H1 (cell line): ENCODE measurements at regions not wholly inside any gene's neighbourhood (a gene's known extent, or its start where the extent isn't known, plus 50 kb on each side); places are given as distances from the start of the nearest gene placed in this dataset.

Source experiments
- CTCF ChIA-PET: fragments of 300-600 bp; sonication (Branson Sonifier 250); formaldehyde crosslinking; loops from one replicate; lab custom pipeline; 2021; ENCODE audit not compliant: partially characterized antibody; lab: Charles Lee
- POLR2A ChIA-PET: fragments of 300-600 bp; sonication (Branson Sonifier 250); formaldehyde crosslinking; loops from one replicate; lab custom pipeline; 2021; ENCODE audit warnings: inconsistent platforms; ENCODE audit not compliant: partially characterized antibody; lab: Charles Lee
- DNase-seq, 2 experiments: peaks; one replicate each; pipeline versions ENCODE4 v3.0.0 to v3.0.0-alpha.2; 2010 to 2022; ENCODE audit warnings: low spot score in 2 of 2, low read depth in 1 of 2, mixed read lengths in 1 of 2
- FAIRE-seq: peaks from 2 replicates; lab custom pipeline; 2011; peaks lifted over from hg19 to GRCh38; lab: Jason Lieb, UNC
- H2AFZ ChIP-seq: 2 replicates; pipeline ENCODE4 v1.8.1; 2012; ENCODE audit warnings: low read length, inconsistent platforms
- H2AK5ac ChIP-seq: 2 replicates; pipeline ENCODE4 v1.6.1; 2013; ENCODE audit warnings: low read depth, low read length
- H2BK120ac ChIP-seq: replicated peaks from 2 replicates; pipeline ENCODE3; 2013; ENCODE audit warnings: low read depth, low read length, inconsistent platforms
- H2BK12ac ChIP-seq: 2 replicates; pipeline ENCODE4 v1.6.1; 2013; ENCODE audit warnings: low read depth, low read length
- H2BK15ac ChIP-seq: 2 replicates; pipeline ENCODE4 v1.6.1; 2013; ENCODE audit warnings: low read length
- H2BK20ac ChIP-seq: 2 replicates; pipeline ENCODE4 v1.6.1; 2013; ENCODE audit warnings: low read length
- H2BK5ac ChIP-seq: 2 replicates; pipeline ENCODE4 v1.6.1; 2013; ENCODE audit warnings: low read depth, low read length
- H3K14ac ChIP-seq: 2 replicates; pipeline ENCODE4 v1.6.1; 2013; ENCODE audit warnings: inconsistent platforms; ENCODE audit not compliant: insufficient read length
- H3K18ac ChIP-seq: 2 replicates; pipeline ENCODE4 v1.6.1; 2013; ENCODE audit warnings: low read length; ENCODE audit errors: extremely low read depth
- H3K23ac ChIP-seq: 2 replicates; pipeline ENCODE4 v1.6.1; 2013; ENCODE audit warnings: inconsistent platforms; ENCODE audit not compliant: insufficient read length
- H3K23me2 ChIP-seq: 2 replicates; pipeline ENCODE4 v1.6.1; 2013; ENCODE audit warnings: low read depth, low read length
- H3K27ac ChIP-seq: 2 replicates; pipeline ENCODE4 v1.6.1; 2011; ENCODE audit warnings: low read depth, low read length, inconsistent platforms
- H3K27me3 ChIP-seq, 4 experiments: replicated peaks in 1 of 4; 1 replicate in 1 of 4; 2 replicates in 3 of 4; pipeline versions ENCODE4 v1.6.1 to v1.8.1; 2011 to 2013; ENCODE audit warnings: low read length in 3 of 4, mild to moderate bottlenecking in 3 of 4, inconsistent platforms in 2 of 4, mixed read lengths in 2 of 4, moderate library complexity in 1 of 4; ENCODE audit not compliant: control insufficient read depth in 3 of 4, insufficient read depth in 3 of 4; ENCODE audit errors: extremely low read depth in 1 of 4
- H3K36me3 ChIP-seq, 4 experiments: 2 replicates each; pipeline versions ENCODE4 v1.6.1 to v1.8.1; 2011 to 2013; ENCODE audit warnings: mild to moderate bottlenecking in 4 of 4, low read length in 3 of 4, moderate library complexity in 2 of 4, control low read depth in 1 of 4, inconsistent platforms in 1 of 4; ENCODE audit not compliant: insufficient read depth in 4 of 4, control insufficient read depth in 2 of 4
- H3K4ac ChIP-seq: replicated peaks from 2 replicates; pipeline ENCODE3; 2013; ENCODE audit warnings: low read length, low read depth, mixed read lengths, inconsistent platforms; ENCODE audit not compliant: insufficient read length
- H3K4me1 ChIP-seq, 4 experiments: replicated peaks in 1 of 4; 1 replicate in 1 of 4; 2 replicates in 3 of 4; pipeline versions ENCODE4 v1.6.1 to v1.8.1; 2011 to 2013; ENCODE audit warnings: low read length in 3 of 4, inconsistent platforms in 2 of 4, mixed read lengths in 1 of 4; ENCODE audit not compliant: insufficient read depth in 4 of 4, control insufficient read depth in 3 of 4
- H3K4me2 ChIP-seq, 2 experiments: 2 replicates each; pipeline versions ENCODE4 v1.6.1 to v1.8.1; 2011 to 2013; ENCODE audit warnings: low read depth in 2 of 2, low read length in 2 of 2, control low read depth in 1 of 2, inconsistent platforms in 1 of 2, mild to moderate bottlenecking in 1 of 2; ENCODE audit not compliant: insufficient read depth in 1 of 2
- H3K4me3 ChIP-seq, 4 experiments: fragments of 200-600, 300-600 bp in 1 of 4; sonication (generic), shearing (Covaris generic), sonication (Bioruptor Twin) in 1 of 4; 2 replicates each; pipeline versions ENCODE4 v1.5.1 to v1.8.1; 2011 to 2016; ENCODE audit warnings: low read length in 4 of 4, low read depth in 3 of 4, control low read depth in 2 of 4, inconsistent platforms in 2 of 4, mild to moderate bottlenecking in 2 of 4, mixed read lengths in 1 of 4, moderate library complexity in 1 of 4; ENCODE audit not compliant: insufficient read depth in 2 of 4; ENCODE audit errors: extremely low read depth in 1 of 4
- H3K56ac ChIP-seq: replicated peaks from 2 replicates; pipeline ENCODE3; 2013; ENCODE audit warnings: low read depth, mild to moderate bottlenecking, mixed read lengths, low read length, inconsistent platforms; ENCODE audit not compliant: insufficient read length
- H3K79me1 ChIP-seq: 2 replicates; pipeline ENCODE4 v1.6.1; 2013; ENCODE audit warnings: low read depth, low read length, control low read depth
- H3K79me2 ChIP-seq, 2 experiments: 2 replicates each; pipeline versions ENCODE4 v1.6.1 to v1.8.1; 2012 to 2013; ENCODE audit warnings: low read length in 2 of 2, mild to moderate bottlenecking in 2 of 2, inconsistent platforms in 1 of 2; ENCODE audit not compliant: insufficient read depth in 2 of 2, control insufficient read depth in 1 of 2
- H3K9ac ChIP-seq, 4 experiments: replicated peaks in 1 of 4; 1 replicate in 1 of 4; 2 replicates in 3 of 4; pipeline versions ENCODE4 v1.6.1 to v1.8.1; 2011 to 2013; ENCODE audit warnings: low read depth in 3 of 4, low read length in 3 of 4, control low read depth in 2 of 4, mild to moderate bottlenecking in 2 of 4, moderate library complexity in 2 of 4, inconsistent platforms in 1 of 4; ENCODE audit errors: extremely low read depth in 1 of 4
- H3K9me3 ChIP-seq, 2 experiments: 2 replicates each; pipeline versions ENCODE4 v1.6.1 to v1.8.1; 2012 to 2013; ENCODE audit warnings: mild to moderate bottlenecking in 2 of 2, moderate library complexity in 2 of 2, control low read depth in 1 of 2, inconsistent platforms in 1 of 2, low read depth in 1 of 2, low read length in 1 of 2, mixed read lengths in 1 of 2; ENCODE audit not compliant: insufficient read depth in 2 of 2
- H4K20me1 ChIP-seq, 2 experiments: replicated peaks in 1 of 2; 2 replicates each; pipeline versions ENCODE3 to v1.8.1; 2011 to 2013; ENCODE audit warnings: inconsistent platforms in 2 of 2, low read length in 2 of 2, mild to moderate bottlenecking in 1 of 2; ENCODE audit not compliant: insufficient read depth in 2 of 2, control insufficient read depth in 1 of 2
- H4K5ac ChIP-seq: 2 replicates; pipeline ENCODE4 v1.6.1; 2013; ENCODE audit warnings: low read length, low read depth, mixed read lengths, inconsistent platforms; ENCODE audit not compliant: insufficient read length
- H4K8ac ChIP-seq: 2 replicates; pipeline ENCODE4 v1.8.0; 2013; ENCODE audit warnings: mild to moderate bottlenecking, moderate library complexity, low read length, inconsistent platforms; ENCODE audit not compliant: insufficient read depth; ENCODE audit errors: extremely low read depth
- H4K91ac ChIP-seq: replicated peaks from 2 replicates; pipeline ENCODE3; 2013; ENCODE audit warnings: low read length, mixed read lengths, inconsistent platforms; ENCODE audit not compliant: insufficient read length
- BACH1 ChIP-seq: IDR thresholded peaks from 2 replicates; pipeline ENCODE4 v1.6.1; 2012; ENCODE audit warnings: low read length, improper control_type of control experiment
- BRCA1 ChIP-seq: IDR thresholded peaks from 2 replicates; pipeline ENCODE4 v1.6.1; 2012; ENCODE audit warnings: low read depth, low read length, improper control_type of control experiment
- CBX5 ChIP-seq: fragments of 300-800, 300-1000 bp; sonication (generic); IDR thresholded peaks from 2 replicates; pipeline ENCODE4 v1.7.1; 2016; ENCODE audit warnings: antibody characterized with exemption, low read length, low read depth
- CBX8 ChIP-seq: fragments of 300-800, 300-1000 bp; sonication (generic); IDR thresholded peaks from 2 replicates; pipeline ENCODE4 v1.7.1; 2016; ENCODE audit warnings: low read depth, low read length, borderline replicate concordance
- CEBPB ChIP-seq: IDR thresholded peaks from 2 replicates; pipeline ENCODE4 v1.6.1; 2012; ENCODE audit warnings: low read depth, low read length
- CHD1 ChIP-seq: IDR thresholded peaks from 2 replicates; pipeline ENCODE4 v1.6.1; 2012; ENCODE audit warnings: low read depth, low read length, improper control_type of control experiment
- CHD2 ChIP-seq: IDR thresholded peaks from 2 replicates; pipeline ENCODE4 v1.6.1; 2012; ENCODE audit warnings: low read length, improper control_type of control experiment
- JUN ChIP-seq: IDR thresholded peaks from 2 replicates; pipeline ENCODE4 v1.6.1; 2011; ENCODE audit warnings: low read depth, mild to moderate bottlenecking, improper control_type of control experiment, low read length
- KDM1A ChIP-seq: fragments of 200-600, 300-600 bp; sonication (generic); IDR thresholded peaks from 2 replicates; pipeline ENCODE4 v1.7.1; 2016; ENCODE audit warnings: mild to moderate bottlenecking, low read length, borderline replicate concordance
- SP1 ChIP-seq: IDR thresholded peaks from 2 replicates; pipeline ENCODE4 v1.6.1; 2011; ENCODE audit warnings: low read depth, low read length
- SRF ChIP-seq: IDR thresholded peaks from 2 replicates; pipeline ENCODE4 v1.6.1; 2011; ENCODE audit warnings: mild to moderate bottlenecking, low read depth, low read length, moderate library complexity
- TAF1 ChIP-seq: IDR thresholded peaks from 2 replicates; pipeline ENCODE4 v1.6.1; 2011; ENCODE audit warnings: mild to moderate bottlenecking, low read depth, low read length
- TAF7 ChIP-seq: optimal IDR thresholded peaks from 2 replicates; pipeline ENCODE3; 2011; ENCODE audit warnings: low read depth, mild to moderate bottlenecking, inconsistent platforms, low read length, moderate library complexity, borderline replicate concordance
- TBP ChIP-seq: IDR thresholded peaks from 2 replicates; pipeline ENCODE4 v1.6.1; 2011; ENCODE audit warnings: low read depth, low read length, improper control_type of control experiment
- WGBS, 2 experiments: shearing (Covaris generic) in 1 of 2; methylation state at CpG; one replicate each; pipeline versions ENCODE4 v1.1.6 to v1.1.7; 2013 to 2015; ENCODE audit warnings: low lambda C conversion rate in 2 of 2, mixed read lengths in 2 of 2, inconsistent platforms in 1 of 2, low coverage in 1 of 2, missing lambda C conversion rate in 1 of 2; ENCODE audit not compliant: insufficient replicate concordance in 2 of 2, insufficient coverage in 1 of 2, insufficient read length in 1 of 2; ENCODE audit errors: extremely low coverage in 1 of 2, missing lambda C conversion rate in 1 of 2; 5-methylcytosine and 5-hydroxymethylcytosine counted together

GRCh38 chr11:128379587-128380580, 207.5 kb downstream of the ETS1 start:
- TF ChIP-seq BACH1, result no peak
- TF ChIP-seq SP1, result no peak
- no peak for TF ChIP-seq CBX5
- no peak for TF ChIP-seq KDM1A
- no peak for TF ChIP-seq TBP
- no peak for TF ChIP-seq TAF7
- TF ChIP-seq SRF, result no peak
- no peak for TF ChIP-seq CEBPB
- no peak for TF ChIP-seq TAF1
- no peak for TF ChIP-seq BRCA1
- no peak for TF ChIP-seq CHD1
- no peak for TF ChIP-seq CBX8
- TF ChIP-seq JUN, result no peak
- no peak for TF ChIP-seq CHD2
- ChIA-PET CTCF (interaction anchor here (0.6 to 1.3 kb wide), 2 partner anchors 41 to 468 kb away, joined by 3 to 4 read pairs; no protein-coding TSS in a partner anchor), POLR2A (interaction anchor here (1.0 kb wide), 1 partner anchor 37 kb away, joined by 4 read pairs; no protein-coding TSS in a partner anchor)
- 81% methylated on average over 3 of the region's 3 CpGs; no CpG with 5 or more reads in 1 of the 2 experiments for WGBS, 2 experiments
- Histone ChIP-seq H2AK5ac (no peak overlapping the region), H3K14ac (no peak overlapping the region), H3K9ac (no peak overlapping the region), H3K27me3 (no peaks in the 10 kb centered on the region), H3K4me2 (no peak overlapping the region), H2BK5ac (no peak overlapping the region), H2AFZ (no peak overlapping the region), H3K23me2 (no peaks in the 10 kb centered on the region), H3K23ac (no peak overlapping the region), H3K79me2 (no peaks in the 10 kb centered on the region), H3K4me3 (no peak overlapping the region), H3K79me1 (no peaks in the 10 kb centered on the region), H4K91ac (no peak overlapping the region), H2BK120ac (no peak overlapping the region), H3K56ac (no peak overlapping the region), H3K4me1 (peaks cover 0 to 2% (median 0%) of the 10 kb centered on the region in 4 experiments; a peak in 2 of 7 replicates), H3K36me3 (no peaks in the 10 kb centered on the region), H4K5ac (no peak overlapping the region), H3K18ac (no peak overlapping the region), H2BK20ac (no peak overlapping the region), H2BK12ac (no peak overlapping the region), H3K27ac (no peak overlapping the region), H4K8ac (no peak overlapping the region), H3K9me3 (no peaks in the 10 kb centered on the region; a peak in 1 of 4 replicates), H2BK15ac (no peak overlapping the region), H3K4ac (no peak overlapping the region), H4K20me1 (no peaks in the 10 kb centered on the region)
- DNase-seq (no peak), FAIRE-seq (no peak)
